H9 (cell line): ENCODE measurements at regions not wholly inside any gene's neighbourhood (a gene's known extent, or its start where the extent isn't known, plus 50 kb on each side); places are given as distances from the start of the nearest gene placed in this dataset.

Source experiments
- DNase-seq: peaks from one replicate; pipeline ENCODE4 v3.0.0-alpha.2; 2017
- H2AFZ ChIP-seq: one replicate; pipeline ENCODE4 v1.6.1; 2013; ENCODE audit warnings: mild to moderate bottlenecking, low read length, control low read depth, moderate library complexity
- H2AK5ac ChIP-seq: 2 replicates; pipeline ENCODE4 v1.6.1; 2013; ENCODE audit warnings: low read length, control low read depth, mixed read lengths; ENCODE audit not compliant: insufficient read length
- H2BK120ac ChIP-seq: one replicate; pipeline ENCODE4 v1.6.1; 2013; ENCODE audit warnings: low read depth, mild to moderate bottlenecking, low read length, control low read depth, inconsistent platforms; ENCODE audit not compliant: poor library complexity, severe bottlenecking
- H2BK12ac ChIP-seq: 2 replicates; pipeline ENCODE4 v1.6.1; 2013; ENCODE audit warnings: low read length, control low read depth, mixed read lengths, low read depth; ENCODE audit not compliant: insufficient read length
- H2BK15ac ChIP-seq: 2 replicates; pipeline ENCODE4 v1.6.1; 2013; ENCODE audit warnings: low read depth, low read length, control low read depth
- H2BK20ac ChIP-seq: one replicate; pipeline ENCODE4 v1.6.1; 2013; ENCODE audit warnings: low read depth, mild to moderate bottlenecking, low read length, control low read depth, inconsistent platforms; ENCODE audit not compliant: poor library complexity, severe bottlenecking
- H2BK5ac ChIP-seq: 2 replicates; pipeline ENCODE4 v1.6.1; 2013; ENCODE audit warnings: low read length, control low read depth, mixed read lengths; ENCODE audit not compliant: insufficient read length
- H3K14ac ChIP-seq: 2 replicates; pipeline ENCODE4 v1.6.1; 2013; ENCODE audit warnings: low read length, control low read depth; ENCODE audit not compliant: insufficient read depth
- H3K18ac ChIP-seq: 2 replicates; pipeline ENCODE4 v1.6.1; 2013; ENCODE audit warnings: low read depth, mild to moderate bottlenecking, mixed read lengths, low read length, control low read depth; ENCODE audit not compliant: insufficient read length
- H3K23ac ChIP-seq: 2 replicates; pipeline ENCODE4 v1.6.1; 2013; ENCODE audit warnings: low read length, control low read depth, mixed read lengths, low read depth; ENCODE audit not compliant: insufficient read length
- H3K23me2 ChIP-seq: 2 replicates; pipeline ENCODE4 v1.6.1; 2013; ENCODE audit warnings: low read depth, mild to moderate bottlenecking, mixed read lengths, low read length, control low read depth; ENCODE audit not compliant: insufficient read length, poor library complexity, severe bottlenecking
- H3K27ac ChIP-seq: 2 replicates; pipeline ENCODE4 v1.5.1; 2013; ENCODE audit warnings: low read length, control low read depth, mixed read lengths, low read depth; ENCODE audit not compliant: insufficient read length
- H3K27me3 ChIP-seq: 2 replicates; pipeline ENCODE4 v1.6.1; 2013; ENCODE audit warnings: low read length, control low read depth, inconsistent platforms; ENCODE audit not compliant: insufficient read depth
- H3K4ac ChIP-seq: 2 replicates; pipeline ENCODE4 v1.6.1; 2013; ENCODE audit warnings: low read depth, mild to moderate bottlenecking, control low read depth, inconsistent platforms, low read length, moderate library complexity
- H3K4me1 ChIP-seq: 2 replicates; pipeline ENCODE4 v1.6.1; 2013; ENCODE audit warnings: low read length, control low read depth, inconsistent platforms; ENCODE audit not compliant: insufficient read depth
- H3K4me2 ChIP-seq: 2 replicates; pipeline ENCODE4 v1.6.1; 2013; ENCODE audit warnings: low read length, control low read depth, mixed read lengths; ENCODE audit not compliant: insufficient read length, insufficient read depth
- H3K56ac ChIP-seq: 2 replicates; pipeline ENCODE4 v1.6.1; 2013; ENCODE audit warnings: low read depth, mild to moderate bottlenecking, mixed read lengths, low read length, control low read depth; ENCODE audit not compliant: insufficient read length
- H3K79me1 ChIP-seq: 2 replicates; pipeline ENCODE4 v1.6.1; 2013; ENCODE audit warnings: low read depth, mild to moderate bottlenecking, moderate library complexity, low read length, control low read depth, inconsistent platforms; ENCODE audit not compliant: insufficient read depth, poor library complexity, severe bottlenecking
- H3K79me2 ChIP-seq: 2 replicates; pipeline ENCODE4 v1.6.1; 2013; ENCODE audit warnings: low read length, control low read depth, inconsistent platforms; ENCODE audit not compliant: insufficient read depth
- H3K9ac ChIP-seq: 2 replicates; pipeline ENCODE4 v1.6.1; 2013; ENCODE audit warnings: low read length, control low read depth, mixed read lengths; ENCODE audit not compliant: insufficient read length; ENCODE audit errors: extremely low read depth
- H3K9me3 ChIP-seq: one replicate; pipeline ENCODE4 v1.6.1; 2013; ENCODE audit warnings: low read depth, low read length, inconsistent platforms; ENCODE audit not compliant: control insufficient read depth
- H3T11ph ChIP-seq: one replicate; pipeline ENCODE4 v1.6.1; 2013; ENCODE audit warnings: mild to moderate bottlenecking, low read length, control low read depth, inconsistent platforms
- H4K20me1 ChIP-seq: one replicate; pipeline ENCODE4 v1.6.1; 2013; ENCODE audit not compliant: control insufficient read depth, insufficient read length, insufficient read depth
- H4K5ac ChIP-seq: 2 replicates; pipeline ENCODE4 v1.6.1; 2013; ENCODE audit warnings: low read depth, mild to moderate bottlenecking, mixed read lengths, low read length, control low read depth; ENCODE audit not compliant: insufficient read length
- H4K8ac ChIP-seq: replicated peaks from 2 replicates; pipeline ENCODE4 v1.6.1; 2013; ENCODE audit warnings: low read length, control low read depth, mixed read lengths, low read depth; ENCODE audit not compliant: insufficient read length
- H4K91ac ChIP-seq: 2 replicates; pipeline ENCODE4 v1.6.1; 2013; ENCODE audit warnings: low read depth, mild to moderate bottlenecking, moderate library complexity, mixed read lengths, low read length, control low read depth; ENCODE audit not compliant: insufficient read length
- H3K27ac Mint-ChIP-seq, 3 experiments: 2 replicates in 2 of 3; 3 replicates in 1 of 3; pipeline ENCODE4 v1.8.0; 2020 to 2021; ENCODE audit warnings: mixed read lengths in 3 of 3, mild to moderate bottlenecking in 1 of 3, moderate library complexity in 1 of 3
- H3K27me3 Mint-ChIP-seq: 2 replicates; pipeline ENCODE4 v1.8.0; 2021; ENCODE audit warnings: low read depth, mild to moderate bottlenecking, moderate library complexity, mixed read lengths
- H3K36me3 Mint-ChIP-seq, 3 experiments: 2 replicates in 2 of 3; 3 replicates in 1 of 3; pipeline ENCODE4 v1.8.0; 2020 to 2021; ENCODE audit warnings: low read depth in 3 of 3, mixed read lengths in 3 of 3; ENCODE audit not compliant: insufficient read depth in 1 of 3
- H3K4me1 Mint-ChIP-seq, 2 experiments: 2 replicates each; pipeline ENCODE4 v1.8.0; 2020; ENCODE audit warnings: mixed read lengths in 2 of 2
- H3K4me3 Mint-ChIP-seq, 2 experiments: 2 replicates in 1 of 2; 3 replicates in 1 of 2; pipeline ENCODE4 v1.8.0; 2020 to 2021; ENCODE audit warnings: mild to moderate bottlenecking in 2 of 2, mixed read lengths in 2 of 2, moderate library complexity in 1 of 2
- H3K9me3 Mint-ChIP-seq, 2 experiments: 2 replicates in 1 of 2; 3 replicates in 1 of 2; pipeline ENCODE4 v1.8.0; 2020; ENCODE audit warnings: mild to moderate bottlenecking in 2 of 2, mixed read lengths in 2 of 2, moderate library complexity in 1 of 2
- CTCF ChIP-seq: fragments of 200-600 bp; sonication (generic); conservative IDR thresholded peaks from 3 replicates; pipeline ENCODE4 v1.8.0; 2021; ENCODE audit warnings: antibody characterized with exemption, mild to moderate bottlenecking
- WGBS: extraction: QIAGEN DNeasy Blood & Tissue Kit; methylation state at CpG from one replicate; pipeline ENCODE4 v1.1.7; 2013; ENCODE audit warnings: missing lambda C conversion rate, low lambda C conversion rate, mixed read lengths; ENCODE audit not compliant: insufficient read length; ENCODE audit errors: extremely low coverage; 5-methylcytosine and 5-hydroxymethylcytosine counted together

GRCh38 chr4:80141543-80141942, 55.8 kb upstream of the PRDM8 start:
- Histone ChIP-seq H2BK20ac (no peak overlapping the region), H2BK120ac (no peak overlapping the region), H3K27ac (no peak overlapping the region), H2AK5ac (no peak overlapping the region), H2BK5ac (no peak overlapping the region), H3K4me1 (no peaks in the 10 kb centered on the region), H3K27me3 (no peaks in the 10 kb centered on the region), H3K79me1 (no peaks in the 10 kb centered on the region), H4K91ac (no peak overlapping the region), H3K4me2 (no peak overlapping the region), H3K4ac (no peak overlapping the region), H2BK12ac (no peak overlapping the region), H3T11ph (no peak overlapping the region), H3K23ac (no peak overlapping the region), H3K23me2 (no peaks in the 10 kb centered on the region), H4K5ac (no peak overlapping the region), H4K20me1 (no peaks in the 10 kb centered on the region), H3K18ac (no peak overlapping the region), H4K8ac (no peak overlapping the region), H3K14ac (no peak overlapping the region), H3K9me3 (no peaks in the 10 kb centered on the region), H2AFZ (no peak overlapping the region), H3K9ac (no peak overlapping the region), H3K79me2 (no peaks in the 10 kb centered on the region), H2BK15ac (no peak overlapping the region), H3K56ac (no peak overlapping the region)
- no CpG with 5 or more reads among the region's 2 CpGs for WGBS
- H3K9me3 Mint-ChIP-seq, result no peaks in the 10 kb centered on the region
- no peak overlapping the region for H3K27ac Mint-ChIP-seq
- H3K36me3 Mint-ChIP-seq, result no peaks in the 10 kb centered on the region
- no peaks in the 10 kb centered on the region; a peak in 1 of 4 replicates for H3K4me1 Mint-ChIP-seq
- no peaks in the 10 kb centered on the region for H3K27me3 Mint-ChIP-seq
- no peak for TF ChIP-seq CTCF
- no peak for DNase-seq
- H3K4me3 Mint-ChIP-seq, result no peak overlapping the region
